Ascending aorta (tissue), 2 donors: ENCODE measurements at regions not wholly inside any gene's neighbourhood (a gene's known extent, or its start where the extent isn't known, plus 50 kb on each side); places are given as distances from the start of the nearest gene placed in this dataset.

Experiments
- DNase-seq, 2 donors: peaks; one replicate each; pipeline ENCODE4 v3.0.0-alpha.2; 2019; ENCODE audit warnings: low spot score in 2 of 2
- H3K27ac ChIP-seq, 2 donors: fragments of 200-600 bp; sonication (generic); one replicate each; pipeline ENCODE4 v1.5.1; 2016 to 2017; ENCODE audit warnings: mild to moderate bottlenecking in 1 of 2
- H3K27me3 ChIP-seq: fragments of 200-600 bp; sonication (generic); one replicate; pipeline ENCODE4 v1.5.1; 2017
- H3K36me3 ChIP-seq, 2 donors: fragments of 200-600 bp; sonication (generic); one replicate each; pipeline ENCODE4 v1.5.1; 2016
- H3K4me1 ChIP-seq, 2 donors: fragments of 200-600 bp; sonication (generic); one replicate each; pipeline ENCODE4 v1.5.1; 2016 to 2017; ENCODE audit warnings: mild to moderate bottlenecking in 1 of 2
- H3K4me3 ChIP-seq, 2 donors: fragments of 200-600 bp; sonication (generic); one replicate each; pipeline ENCODE4 v1.5.1; 2016 to 2017; ENCODE audit warnings: mild to moderate bottlenecking in 1 of 2
- H3K9me3 ChIP-seq, 2 donors: fragments of 200-600 bp; sonication (generic); one replicate each; pipeline ENCODE4 v1.5.1; 2016
- CTCF ChIP-seq, 3 experiments: fragments of 200-600 bp in 2 of 3; fragments of 450-650 bp in 1 of 3; sonication (generic) in 2 of 3; IDR thresholded peaks; one replicate each; pipeline ENCODE4 v1.5.1; 2016 to 2019; ENCODE audit warnings: antibody characterized with exemption in 3 of 3, mild to moderate bottlenecking in 1 of 3, moderate library complexity in 1 of 3
- intact Hi-C: fragments of 100-400 bp; cut with DNase I; formaldehyde crosslinking; loops from one replicate; pipeline ENCODE4 v1.15.1; 2023

DNA sequence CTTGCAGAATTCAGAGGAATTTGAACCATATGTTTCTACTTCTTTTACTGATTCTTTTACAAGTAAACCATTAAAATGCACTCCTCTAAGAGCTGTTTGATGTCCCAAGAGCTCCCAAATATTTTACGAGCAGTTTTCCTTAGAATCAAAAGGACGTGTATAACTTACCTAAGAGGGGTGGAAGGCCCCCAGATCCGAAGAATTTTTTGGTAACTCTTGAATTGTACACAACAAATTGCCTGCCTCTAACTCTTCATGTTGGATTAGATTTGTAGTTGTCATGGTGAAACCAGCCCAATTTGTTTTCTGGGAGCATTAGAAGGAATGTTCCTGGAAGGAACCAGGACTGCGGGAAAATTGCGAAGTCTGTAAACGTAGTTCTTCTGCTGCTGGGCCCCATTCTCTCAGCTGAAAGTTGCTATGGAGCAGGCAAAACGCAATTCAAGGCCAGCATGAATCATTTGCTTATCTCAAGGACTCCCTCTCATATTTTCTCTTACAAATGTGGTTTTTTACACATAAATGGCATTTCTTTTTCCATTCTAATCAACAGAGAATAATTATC is 124.8 kb upstream of the TMEM72 start:
- Histone ChIP-seq H3K27ac (no peak overlapping the region), H3K9me3 (no peaks in the 10 kb centered on the region), H3K36me3 (no peaks in the 10 kb centered on the region), H3K27me3 (no peaks in the 10 kb centered on the region), H3K4me1 (no peaks in the 10 kb centered on the region), H3K4me3 (no peak overlapping the region)
- intact Hi-C loops, result no loop called here
- TF ChIP-seq CTCF (IDR thresholded peaks at IDR 0.05), result no peak
- no peak for DNase-seq

DNA sequence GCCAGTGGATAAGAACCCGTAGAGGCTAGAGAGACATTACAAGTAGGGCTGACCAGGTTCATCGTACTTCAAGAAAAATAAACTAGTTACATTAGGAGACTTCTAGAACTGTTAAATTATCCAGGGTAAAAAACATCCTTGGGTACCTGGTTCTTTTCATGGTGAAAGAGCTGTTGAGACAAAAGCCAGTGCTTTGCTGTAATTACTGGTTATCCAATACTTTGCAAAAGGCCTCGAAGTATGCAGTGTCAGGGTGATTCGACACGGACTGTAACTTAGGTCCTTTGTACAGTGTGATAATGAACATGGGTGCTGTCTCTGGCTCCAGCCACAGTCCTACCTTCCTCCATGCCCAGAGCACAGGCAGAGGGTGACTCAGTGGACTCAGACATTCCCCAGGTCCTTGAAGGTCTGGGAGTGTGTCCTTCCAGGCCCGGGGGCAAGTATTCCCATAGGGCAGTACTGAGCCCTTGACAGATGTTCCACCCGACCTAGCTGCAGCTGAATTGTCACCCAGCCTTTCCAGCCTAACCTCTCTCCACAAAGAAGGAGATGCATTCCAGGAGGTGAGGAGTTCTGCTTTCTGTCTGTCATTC is 123.6 kb upstream of the TMEM72 start:
- DNase-seq, result no peak
- TF ChIP-seq CTCF (IDR thresholded peaks at IDR 0.05), result no peak
- Histone ChIP-seq H3K4me1 (no peaks in the 10 kb centered on the region), H3K4me3 (no peak overlapping the region), H3K27ac (no peak overlapping the region), H3K27me3 (no peaks in the 10 kb centered on the region), H3K9me3 (no peaks in the 10 kb centered on the region), H3K36me3 (no peaks in the 10 kb centered on the region)
- intact Hi-C loops, result no loop called here

- Histone ChIP-seq H3K4me1 (no peaks in the 10 kb centered on the region), H3K4me3 (no peak overlapping the region), H3K27ac (no peak overlapping the region), H3K27me3 (no peaks in the 10 kb centered on the region), H3K9me3 (no peaks in the 10 kb centered on the region), H3K36me3 (no peaks in the 10 kb centered on the region)
- no peak for DNase-seq
- TF ChIP-seq CTCF (IDR thresholded peaks at IDR 0.05), result no peak
- intact Hi-C loops, result no loop called here
Observed at GRCh38 chr10:44788147-44789129, 122.7 kb upstream of the TMEM72 start.

- TF ChIP-seq CTCF (IDR thresholded peaks at IDR 0.05), result no peak
- intact Hi-C loops, result no loop called here
- no peak for DNase-seq
- Histone ChIP-seq H3K4me3 (no peak overlapping the region), H3K4me1 (no peaks in the 10 kb centered on the region), H3K9me3 (no peaks in the 10 kb centered on the region), H3K27me3 (no peaks in the 10 kb centered on the region), H3K36me3 (no peaks in the 10 kb centered on the region), H3K27ac (no peak overlapping the region)
Observed at GRCh38 chr10:44792119-44792775, 118.9 kb upstream of the TMEM72 start.

DNA sequence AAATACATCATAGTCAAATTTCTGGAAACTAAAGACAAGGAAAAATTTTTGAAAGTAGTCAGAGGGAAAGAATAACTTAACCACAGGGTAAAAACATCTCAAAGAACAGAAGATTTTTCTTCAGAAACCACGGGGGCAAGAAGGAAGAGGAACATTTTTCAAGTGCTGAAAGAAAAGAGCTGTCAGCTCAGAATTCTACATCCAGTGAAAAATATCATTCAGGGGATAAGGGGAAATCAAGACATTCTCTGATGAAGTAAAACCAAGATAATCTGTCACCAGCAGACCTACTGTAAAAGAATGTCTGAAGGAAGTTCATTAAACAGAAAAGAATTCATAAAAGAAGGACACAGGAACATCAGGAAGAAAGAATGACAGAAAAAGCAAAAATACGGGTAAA is 111.2 kb upstream of the TMEM72 start:
- H3K9me3 ChIP-seq, result no peaks in the 10 kb centered on the region
- H3K4me3 ChIP-seq, result no peak overlapping the region
- H3K27ac ChIP-seq, result no peak overlapping the region
- TF ChIP-seq CTCF (IDR thresholded peaks at IDR 0.05), result no peak
- intact Hi-C loops, result no loop called here
- no peaks in the 10 kb centered on the region for H3K27me3 ChIP-seq
- H3K36me3 ChIP-seq, result no peaks in the 10 kb centered on the region
- peaks cover 0 to 3% of the 10 kb centered on the region in 2 donors for H3K4me1 ChIP-seq
- no peak for DNase-seq
